Activated CD8-positive, alpha-beta memory T cell treated with anti-CD3 and anti-CD28 coated beads, Interleukin-2, amount 10 ng/mL, durations not matched to agents 7 days and 5 days (primary cell): ENCODE measurements at regions not wholly inside any gene's neighbourhood (a gene's known extent, or its start where the extent isn't known, plus 50 kb on each side); places are given as distances from the start of the nearest gene placed in this dataset.
A peak's percentile ranks its signal among the peaks of the same experiment; 100 is the strongest.
"Not testable (repeated sequence)": the region's sequence is repeated elsewhere in the genome, so short reads cannot be mapped to it uniquely, and the experiment has no call there.

ENCODE experiments used
- ATAC-seq: fragments of 150-1000 bp; cut with Tn5 transposase; one replicate; pipeline ENCODE4 v1.10.0; 2021; ENCODE audit warnings: moderate library complexity
- CTCF ChIA-PET: fragments of 350-600 bp; sonication (Branson Sonifier 250); formaldehyde crosslinking; loops from one replicate; lab custom pipeline; 2021; ENCODE audit warnings: antibody characterized with exemption; lab: Charles Lee
- DNase-seq: peaks from one replicate; pipeline ENCODE4 v3.0.0-alpha.2; 2020
- H3K27ac Mint-ChIP-seq: one replicate; pipeline ENCODE4 v1.8.0; 2021; ENCODE audit warnings: mild to moderate bottlenecking, mixed read lengths
- H3K27me3 Mint-ChIP-seq: one replicate; pipeline ENCODE4 v1.8.0; 2021; ENCODE audit warnings: mixed read lengths
- H3K36me3 Mint-ChIP-seq: one replicate; pipeline ENCODE4 v1.8.0; 2021; ENCODE audit warnings: mild to moderate bottlenecking, mixed read lengths
- H3K4me1 Mint-ChIP-seq: one replicate; pipeline ENCODE4 v1.8.0; 2021; ENCODE audit warnings: mixed read lengths
- H3K4me3 Mint-ChIP-seq: one replicate; pipeline ENCODE4 v1.8.0; 2021; ENCODE audit warnings: mild to moderate bottlenecking, moderate library complexity, mixed read lengths
- H3K9me3 Mint-ChIP-seq: one replicate; pipeline ENCODE4 v1.8.0; 2022; ENCODE audit warnings: low read depth, mixed read lengths

GRCh38 chr20:53676519-53676822, 82.8 kb upstream of the ZNF217 start:
- Mint-ChIP-seq H3K36me3 (no peaks in the 10 kb centered on the region), H3K9me3 (no peaks in the 10 kb centered on the region), H3K4me3 (no peak overlapping the region), H3K4me1 (peaks cover 13% of the 10 kb centered on the region), H3K27ac (no peak overlapping the region), H3K27me3 (no peaks in the 10 kb centered on the region)
- CTCF ChIA-PET = interaction anchor here (1.0 kb wide), 1 partner anchor 240 kb away, joined by 4 read pairs; no protein-coding TSS in a partner anchor
- no peak for DNase-seq
- ATAC-seq = no peak

GRCh38 chr20:53672484-53673129, 79.0 kb upstream of the ZNF217 start:
- no peak overlapping the region for H3K4me3 Mint-ChIP-seq
- H3K36me3 Mint-ChIP-seq = no peaks in the 10 kb centered on the region
- CTCF ChIA-PET = interaction anchor here (0.6 to 2.2 kb wide), 4 partner anchors 12 to 292 kb away, joined by 3 to 8 read pairs (median 3); no protein-coding TSS in a partner anchor
- peaks cover under 1% of the 10 kb centered on the region for H3K4me1 Mint-ChIP-seq
- H3K27ac Mint-ChIP-seq = no peak overlapping the region
- DNase-seq = no peak
- no peaks in the 10 kb centered on the region for H3K9me3 Mint-ChIP-seq
- no peak for ATAC-seq
- H3K27me3 Mint-ChIP-seq = no peaks in the 10 kb centered on the region

- H3K36me3 Mint-ChIP-seq = no peaks in the 10 kb centered on the region
- H3K9me3 Mint-ChIP-seq = no peaks in the 10 kb centered on the region
- ATAC-seq (no peak), DNase-seq (no peak)
- H3K27me3 Mint-ChIP-seq = no peaks in the 10 kb centered on the region
- no peak overlapping the region for H3K4me3 Mint-ChIP-seq
- CTCF ChIA-PET = interaction anchor here (0.7 to 2.2 kb wide), 3 partner anchors 10 to 49 kb away, joined by 3 to 8 read pairs (median 4); no protein-coding TSS in a partner anchor
- no peaks in the 10 kb centered on the region for H3K4me1 Mint-ChIP-seq
- H3K27ac Mint-ChIP-seq = no peak overlapping the region
Observed at GRCh38 chr20:53671370-53671769, 77.7 kb upstream of the ZNF217 start.

- CTCF ChIA-PET = interaction anchor here (0.8 to 2.8 kb wide), 4 partner anchors 9 to 270 kb away, joined by 3 to 11 read pairs (median 4); no protein-coding TSS in a partner anchor
- H3K9me3 Mint-ChIP-seq, H3K36me3 Mint-ChIP-seq, H3K27ac Mint-ChIP-seq, H3K4me1 Mint-ChIP-seq, H3K27me3 Mint-ChIP-seq, H3K4me3 Mint-ChIP-seq, ATAC-seq, DNase-seq: not testable (repeated sequence)
Observed at GRCh38 chr20:53669517-53670313, 76.1 kb upstream of the ZNF217 start.

GRCh38 chr20:53668992-53669391, 75.4 kb upstream of the ZNF217 start:
- CTCF ChIA-PET = interaction anchor here (1.7 to 2.8 kb wide), 2 partner anchors 8 to 13 kb away, joined by 6 to 11 read pairs; no protein-coding TSS in a partner anchor
- no peaks in the 10 kb centered on the region for H3K36me3 Mint-ChIP-seq
- H3K27me3 Mint-ChIP-seq = no peaks in the 10 kb centered on the region
- no peaks in the 10 kb centered on the region for H3K4me1 Mint-ChIP-seq
- H3K4me3 Mint-ChIP-seq = no peak overlapping the region
- no peaks in the 10 kb centered on the region for H3K9me3 Mint-ChIP-seq
- no peak for DNase-seq
- ATAC-seq = no peak
- no peak overlapping the region for H3K27ac Mint-ChIP-seq

GRCh38 chr20:53666144-53666543, 72.5 kb upstream of the ZNF217 start:
- CTCF ChIA-PET = interaction anchor here (0.8 to 0.9 kb wide), 2 partner anchors 56 to 250 kb away, joined by 3 read pairs; no protein-coding TSS in a partner anchor
- H3K27ac Mint-ChIP-seq = no peak overlapping the region
- no peak for DNase-seq
- H3K4me3 Mint-ChIP-seq = no peak overlapping the region
- no peaks in the 10 kb centered on the region for H3K27me3 Mint-ChIP-seq
- H3K4me1 Mint-ChIP-seq = peaks cover 10% of the 10 kb centered on the region
- no peaks in the 10 kb centered on the region for H3K36me3 Mint-ChIP-seq
- H3K9me3 Mint-ChIP-seq = no peaks in the 10 kb centered on the region
- ATAC-seq = no peak

GRCh38 chr20:53664121-53664520, 70.5 kb upstream of the ZNF217 start:
- CTCF ChIA-PET = interaction anchor here (1.7 kb wide), 1 partner anchor 19 kb away, joined by 4 read pairs; no protein-coding TSS in a partner anchor
- H3K4me1 Mint-ChIP-seq = peaks cover 24% of the 10 kb centered on the region
- H3K27me3 Mint-ChIP-seq = no peaks in the 10 kb centered on the region
- DNase-seq (no peak), ATAC-seq (no peak)
- no peaks in the 10 kb centered on the region for H3K36me3 Mint-ChIP-seq
- no peak overlapping the region for H3K27ac Mint-ChIP-seq
- H3K9me3 Mint-ChIP-seq = no peaks in the 10 kb centered on the region
- no peak overlapping the region for H3K4me3 Mint-ChIP-seq

- DNase-seq, H3K36me3 Mint-ChIP-seq, H3K27me3 Mint-ChIP-seq, H3K27ac Mint-ChIP-seq, H3K9me3 Mint-ChIP-seq, ATAC-seq, H3K4me3 Mint-ChIP-seq: not testable (repeated sequence)
- H3K4me1 Mint-ChIP-seq = peaks cover 24% of the 10 kb centered on the region
- CTCF ChIA-PET = interaction anchor here (1.7 kb wide), 1 partner anchor 20 kb away, joined by 4 read pairs; no protein-coding TSS in a partner anchor
Observed at GRCh38 chr20:53663521-53663920, 69.9 kb upstream of the ZNF217 start.

- H3K4me1 Mint-ChIP-seq = peaks cover 33% of the 10 kb centered on the region
- no peak overlapping the region for H3K4me3 Mint-ChIP-seq
- CTCF ChIA-PET = interaction anchor here (0.8 to 1.7 kb wide), 2 partner anchors 21 to 41 kb away, joined by 3 to 4 read pairs; no protein-coding TSS in a partner anchor
- no peaks in the 10 kb centered on the region for H3K9me3 Mint-ChIP-seq
- no peak overlapping the region for H3K27ac Mint-ChIP-seq
- H3K27me3 Mint-ChIP-seq = no peaks in the 10 kb centered on the region
- no peaks in the 10 kb centered on the region for H3K36me3 Mint-ChIP-seq
- DNase-seq (no peak), ATAC-seq (no peak)
Observed at GRCh38 chr20:53662595-53662994, 69.0 kb upstream of the ZNF217 start.

- Mint-ChIP-seq H3K4me3 (peak overlapping the region; percentile 58), H3K36me3 (no peaks in the 10 kb centered on the region), H3K27me3 (no peaks in the 10 kb centered on the region), H3K9me3 (no peaks in the 10 kb centered on the region), H3K27ac (peak overlapping the region; percentile 94), H3K4me1 (peaks cover 49% of the 10 kb centered on the region)
- peak; percentile 6 for ATAC-seq
- CTCF ChIA-PET = interaction anchor here (0.5 to 2.8 kb wide), 10 partner anchors 9 to 403 kb away, joined by 3 to 14 read pairs (median 4); no protein-coding TSS in a partner anchor
- DNase-seq = no peak
Observed at GRCh38 chr20:53660947-53661381, 67.3 kb upstream of the ZNF217 start.

GRCh38 chr20:53660078-53660909, 66.7 kb upstream of the ZNF217 start:
- peak; percentile 48 for ATAC-seq
- Mint-ChIP-seq H3K27me3 (no peaks in the 10 kb centered on the region), H3K4me1 (peaks cover 53% of the 10 kb centered on the region), H3K36me3 (no peaks in the 10 kb centered on the region), H3K27ac (peak overlapping the region; percentile 94), H3K4me3 (peak overlapping the region; percentile 82), H3K9me3 (no peaks in the 10 kb centered on the region)
- CTCF ChIA-PET = interaction anchor here (0.5 to 2.8 kb wide), 10 partner anchors 9 to 403 kb away, joined by 3 to 14 read pairs (median 4); no protein-coding TSS in a partner anchor
- peak; percentile 68 for DNase-seq

- no peak for DNase-seq
- Mint-ChIP-seq H3K4me3 (no peak overlapping the region), H3K36me3 (no peaks in the 10 kb centered on the region), H3K9me3 (no peaks in the 10 kb centered on the region), H3K27ac (no peak overlapping the region), H3K4me1 (peaks cover 60% of the 10 kb centered on the region), H3K27me3 (no peaks in the 10 kb centered on the region)
- no peak for ATAC-seq
- CTCF ChIA-PET = interaction anchor here (0.6 to 1.3 kb wide), 4 partner anchors 13 to 94 kb away, joined by 3 to 6 read pairs (median 4); no protein-coding TSS in a partner anchor
Observed at GRCh38 chr20:53658973-53659372, 65.3 kb upstream of the ZNF217 start.
